Neuron (in vitro differentiated cells): ENCODE measurements at regions not wholly inside any gene's neighbourhood (a gene's known extent, or its start where the extent isn't known, plus 50 kb on each side); places are given as distances from the start of the nearest gene placed in this dataset.

Experiments
- H2AFZ ChIP-seq: one replicate; pipeline ENCODE4 v1.6.1; 2013; ENCODE audit warnings: low read depth, mild to moderate bottlenecking, inconsistent platforms, low read length, moderate library complexity
- H3K27me3 ChIP-seq: one replicate; pipeline ENCODE4 v1.6.1; 2013; ENCODE audit warnings: low read length; ENCODE audit not compliant: insufficient read depth
- H3K36me3 ChIP-seq: one replicate; pipeline ENCODE4 v1.6.1; 2013; ENCODE audit warnings: low read length; ENCODE audit not compliant: insufficient read depth
- H3K4me1 ChIP-seq: one replicate; pipeline ENCODE4 v1.6.1; 2013; ENCODE audit warnings: low read length; ENCODE audit not compliant: insufficient read depth
- H3K4me3 ChIP-seq: 2 replicates; pipeline ENCODE4 v1.5.1; 2013; ENCODE audit warnings: mild to moderate bottlenecking, low read length, moderate library complexity
- H3K9me3 ChIP-seq: one replicate; pipeline ENCODE4 v1.6.1; 2013; ENCODE audit warnings: low read length

DNA sequence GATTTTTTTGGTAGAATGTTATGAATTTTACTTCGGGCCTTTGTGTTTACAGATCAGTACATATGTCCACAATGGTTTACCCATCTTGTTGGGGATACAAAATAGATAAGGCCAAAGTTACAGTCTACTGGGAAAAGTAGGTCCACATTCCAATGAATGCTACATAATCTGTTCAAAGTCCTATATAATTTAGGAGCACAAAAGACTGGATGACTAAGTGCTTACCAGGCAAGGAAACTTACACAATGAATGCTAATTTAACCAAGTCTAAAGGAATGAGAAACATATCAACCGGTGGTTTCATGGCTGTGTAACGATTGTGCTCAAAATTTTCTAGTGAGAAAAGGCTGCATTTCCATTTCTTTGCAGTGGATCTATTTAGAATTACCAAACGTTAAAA is 97.4 kb upstream of the TRPM3 start:
- H3K4me1 ChIP-seq = peaks cover 7% of the 10 kb centered on the region
- no peaks in the 10 kb centered on the region for H3K9me3 ChIP-seq
- no peaks in the 10 kb centered on the region for H3K36me3 ChIP-seq
- H3K4me3 ChIP-seq = no peak overlapping the region
- no peak overlapping the region for H2AFZ ChIP-seq
- no peaks in the 10 kb centered on the region for H3K27me3 ChIP-seq

- Histone ChIP-seq H3K27me3 (no peaks in the 10 kb centered on the region), H2AFZ (no peak overlapping the region), H3K4me3 (no peak overlapping the region), H3K9me3 (no peaks in the 10 kb centered on the region), H3K4me1 (no peaks in the 10 kb centered on the region), H3K36me3 (no peaks in the 10 kb centered on the region)
Measured at GRCh38 chr9:71213633-71214032, 92.2 kb upstream of the TRPM3 start.

- no peaks in the 10 kb centered on the region for H3K36me3 ChIP-seq
- no peaks in the 10 kb centered on the region for H3K27me3 ChIP-seq
- H3K4me3 ChIP-seq = no peak overlapping the region
- H3K9me3 ChIP-seq = no peaks in the 10 kb centered on the region
- no peak overlapping the region for H2AFZ ChIP-seq
- no peaks in the 10 kb centered on the region for H3K4me1 ChIP-seq
Measured at GRCh38 chr9:71210326-71210725, 88.9 kb upstream of the TRPM3 start.

DNA sequence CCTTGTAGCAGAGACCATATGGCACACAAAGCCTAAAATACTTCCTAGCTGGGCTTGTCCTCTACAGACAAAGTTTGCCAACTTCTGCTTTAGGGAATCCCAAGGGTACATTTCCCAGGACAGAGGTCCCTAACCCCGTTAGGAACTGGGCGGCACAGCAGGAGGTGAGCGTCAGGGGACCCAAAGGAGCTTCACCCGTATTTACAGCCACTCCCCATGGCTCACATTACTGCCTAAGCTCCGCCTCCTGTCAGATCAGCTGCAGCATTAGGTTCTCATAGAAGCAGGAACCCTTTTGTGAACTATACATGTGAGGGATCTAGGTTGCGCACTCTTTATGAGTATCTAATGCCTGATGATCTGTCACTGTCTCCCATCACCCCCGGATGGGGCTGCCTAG is 88.5 kb upstream of the TRPM3 start:
- no peaks in the 10 kb centered on the region for H3K36me3 ChIP-seq
- no peaks in the 10 kb centered on the region for H3K4me1 ChIP-seq
- H3K27me3 ChIP-seq = no peaks in the 10 kb centered on the region
- H2AFZ ChIP-seq = no peak overlapping the region
- no peak overlapping the region for H3K4me3 ChIP-seq
- no peaks in the 10 kb centered on the region for H3K9me3 ChIP-seq

DNA sequence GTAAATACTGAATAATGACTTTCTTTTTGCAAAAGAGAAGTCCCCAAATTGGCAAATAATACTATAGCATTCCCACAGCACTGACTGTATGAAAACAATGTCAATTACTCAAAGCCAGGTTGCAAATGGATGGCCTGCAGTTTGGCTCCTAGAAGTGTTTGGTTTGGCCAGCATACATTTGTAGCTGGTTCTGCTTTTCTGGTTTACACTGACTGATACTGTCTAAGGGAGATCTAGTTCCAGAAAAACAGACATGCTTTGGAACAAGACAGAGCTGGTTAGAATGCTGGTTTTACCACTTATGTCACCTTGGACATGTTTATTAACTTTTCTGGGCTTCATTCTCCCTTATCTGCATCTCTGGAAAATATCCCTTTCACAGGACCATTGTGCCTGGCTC is 81.5 kb upstream of the TRPM3 start:
- Histone ChIP-seq H3K9me3 (peaks cover 6% of the 10 kb centered on the region), H3K36me3 (no peaks in the 10 kb centered on the region), H2AFZ (no peak overlapping the region), H3K27me3 (no peaks in the 10 kb centered on the region), H3K4me3 (no peak overlapping the region), H3K4me1 (no peaks in the 10 kb centered on the region)

- Histone ChIP-seq H3K9me3 (no peaks in the 10 kb centered on the region), H3K4me1 (no peaks in the 10 kb centered on the region), H3K36me3 (no peaks in the 10 kb centered on the region), H3K27me3 (no peaks in the 10 kb centered on the region), H2AFZ (no peak overlapping the region), H3K4me3 (no peak overlapping the region)
Measured at GRCh38 chr9:71191708-71192107, 70.3 kb upstream of the TRPM3 start.

DNA sequence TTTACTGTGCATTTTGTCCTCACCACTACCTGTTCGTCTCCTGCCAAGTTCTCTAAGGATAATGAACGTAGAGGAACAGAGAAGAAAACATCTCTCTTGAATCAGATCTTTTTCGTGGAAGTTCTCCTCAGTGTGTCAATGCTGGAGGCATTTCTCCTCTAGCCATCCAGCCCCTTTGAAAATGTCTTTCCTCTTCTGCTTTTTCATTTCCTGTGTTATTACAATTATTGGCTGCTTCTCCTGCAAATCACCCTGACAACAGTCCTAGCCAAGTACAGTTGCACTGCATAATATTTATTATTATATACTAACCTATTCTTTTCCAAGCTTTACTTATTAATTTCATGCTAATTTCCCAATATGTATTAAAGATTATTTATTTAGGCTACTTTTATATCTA is 61.8 kb upstream of the TRPM3 start:
- Histone ChIP-seq H3K4me1 (no peaks in the 10 kb centered on the region), H3K27me3 (no peaks in the 10 kb centered on the region), H3K4me3 (no peak overlapping the region), H3K9me3 (no peaks in the 10 kb centered on the region), H3K36me3 (no peaks in the 10 kb centered on the region), H2AFZ (no peak overlapping the region)

- H2AFZ ChIP-seq = no peak overlapping the region
- H3K4me1 ChIP-seq = no peaks in the 10 kb centered on the region
- H3K36me3 ChIP-seq = no peaks in the 10 kb centered on the region
- no peaks in the 10 kb centered on the region for H3K9me3 ChIP-seq
- H3K27me3 ChIP-seq = no peaks in the 10 kb centered on the region
- H3K4me3 ChIP-seq = no peak overlapping the region
Measured at GRCh38 chr9:71179183-71179582, 57.8 kb upstream of the TRPM3 start.

DNA sequence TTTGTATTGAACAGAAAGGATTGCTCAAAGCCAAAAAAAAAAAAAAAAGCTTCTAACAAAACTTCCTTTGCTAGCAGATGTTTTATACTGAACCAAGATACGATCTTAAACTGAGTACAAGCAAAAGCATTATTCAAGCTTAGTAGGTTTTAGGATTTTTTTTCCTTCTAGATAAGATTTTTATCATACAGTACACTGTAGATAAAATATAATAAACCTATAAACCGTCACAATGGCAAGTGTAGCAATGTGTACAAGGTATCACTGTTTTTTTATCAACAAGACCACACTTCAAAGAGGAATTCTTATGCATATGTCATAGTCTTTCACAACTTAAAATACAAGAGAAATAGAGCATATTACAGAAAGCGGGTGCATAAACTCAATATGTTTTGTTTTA is 56.5 kb upstream of the TRPM3 start:
- Histone ChIP-seq H2AFZ (no peak overlapping the region), H3K27me3 (no peaks in the 10 kb centered on the region), H3K4me1 (no peaks in the 10 kb centered on the region), H3K9me3 (no peaks in the 10 kb centered on the region), H3K4me3 (no peak overlapping the region), H3K36me3 (no peaks in the 10 kb centered on the region)

DNA sequence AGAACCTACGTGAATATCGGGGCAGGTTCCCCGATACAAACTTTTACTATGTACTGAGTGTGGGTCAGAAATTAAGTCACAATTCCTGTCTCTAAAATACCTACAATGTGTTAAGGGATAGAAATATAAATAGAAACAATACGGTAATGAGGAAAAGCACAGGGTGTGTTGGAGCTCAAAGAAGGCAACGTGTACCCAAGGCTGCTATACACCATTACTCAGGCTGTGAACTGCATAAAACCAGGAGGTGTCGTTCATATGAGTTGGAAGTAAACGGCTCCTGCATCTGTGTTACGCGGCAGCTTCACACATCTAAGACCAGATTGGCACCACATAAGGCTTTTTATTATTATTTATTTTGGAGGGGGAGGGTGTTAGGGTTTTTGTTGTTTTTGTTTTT is 50.1 kb upstream of the TRPM3 start:
- no peaks in the 10 kb centered on the region for H3K27me3 ChIP-seq
- H2AFZ ChIP-seq = no peak overlapping the region
- H3K4me1 ChIP-seq = no peaks in the 10 kb centered on the region
- no peaks in the 10 kb centered on the region for H3K9me3 ChIP-seq
- no peaks in the 10 kb centered on the region for H3K36me3 ChIP-seq
- no peak overlapping the region for H3K4me3 ChIP-seq
